Body of pancreas (tissue), 4 donors: ENCODE measurements at regions not wholly inside any gene's neighbourhood (a gene's known extent, or its start where the extent isn't known, plus 50 kb on each side); places are given as distances from the start of the nearest gene placed in this dataset.

ENCODE experiments used
- ATAC-seq: fragments of 150-250 bp; one replicate; pipeline ENCODE4 v1.9.1; 2016
- DNase-seq, 4 donors: peaks; one replicate each; pipeline ENCODE4 v3.0.0-alpha.2; 2019
- H3K27ac ChIP-seq, 4 donors: fragments of 200-600 bp; sonication (generic); 1 replicate in 3 of 4; 2 replicates in 1 of 4; pipeline versions ENCODE4 v1.5.1 to v1.6.1; 2016 to 2019; ENCODE audit warnings: mild to moderate bottlenecking in 1 of 4, mixed read lengths in 1 of 4, moderate library complexity in 1 of 4
- H3K27me3 ChIP-seq, 2 donors: fragments of 200-600 bp; sonication (generic); one replicate each; pipeline ENCODE4 v1.6.0; 2016; ENCODE audit warnings: mild to moderate bottlenecking in 1 of 2
- H3K36me3 ChIP-seq, 2 donors: fragments of 200-600 bp; sonication (generic); replicated peaks in 1 of 2; 2 replicates each; pipeline ENCODE4 v1.5.1; 2016; ENCODE audit warnings: low read depth in 2 of 2; ENCODE audit not compliant: insufficient read depth in 1 of 2
- H3K4me1 ChIP-seq: fragments of 200-600 bp; sonication (generic); one replicate; pipeline ENCODE4 v1.6.0; 2016
- H3K4me3 ChIP-seq, 2 donors: fragments of 200-600 bp; sonication (generic); 1 replicate in 1 of 2; 2 replicates in 1 of 2; pipeline ENCODE4 v1.5.1; 2016 to 2019
- H3K9me3 ChIP-seq, 3 donors: fragments of 200-600 bp; sonication (generic); 1 replicate in 2 of 3; 2 replicates in 1 of 3; pipeline ENCODE4 v1.5.1; 2016
- POLR2A ChIP-seq, 3 donors: fragments of 450-650 bp; IDR thresholded peaks; one replicate each; pipeline ENCODE4 v1.6.1; 2016; ENCODE audit warnings: antibody characterized with exemption in 3 of 3, mild to moderate bottlenecking in 2 of 3
- WGBS, 2 donors: methylation state at CpG; one replicate each; pipeline ENCODE4 v1.1.5; 2017; 5-methylcytosine and 5-hydroxymethylcytosine counted together
- intact Hi-C: fragments of 100-400 bp; cut with DNase I; formaldehyde crosslinking; loops from one replicate; pipeline ENCODE4 v1.15.1; 2023
- TF ChIP-seq, protein P1 (sequence below), 7 experiments: fragments of 450-650 bp in 4 of 7; fragments of 200-600 bp in 3 of 7; sonication (generic) in 3 of 7; IDR thresholded peaks; one replicate each; pipeline ENCODE4 v1.5.1; 2016 to 2019; ENCODE audit warnings: antibody characterized with exemption in 7 of 7

DNA sequence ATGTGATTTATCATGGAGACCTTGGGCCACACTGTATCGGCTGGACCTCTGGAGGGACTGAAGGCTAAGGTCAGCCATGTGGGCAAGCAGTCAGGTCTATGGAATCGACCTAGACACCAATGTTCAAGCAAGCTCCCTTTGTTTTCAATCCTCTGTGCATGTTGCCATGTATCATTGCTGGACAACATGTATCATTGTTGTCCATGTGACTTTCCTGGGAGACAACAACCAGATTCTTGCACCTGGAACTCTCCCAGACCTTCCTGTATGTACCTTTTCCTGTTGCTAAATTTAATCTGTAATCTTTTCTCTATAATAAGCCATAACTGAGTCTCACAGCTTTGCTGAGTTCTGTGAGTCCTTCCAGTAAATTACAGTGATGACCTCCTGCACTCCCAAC is 329.4 kb upstream of the BOD1L1 start:
- H3K9me3 ChIP-seq: no peaks in the 10 kb centered on the region
- TF ChIP-seq, protein P1, sequence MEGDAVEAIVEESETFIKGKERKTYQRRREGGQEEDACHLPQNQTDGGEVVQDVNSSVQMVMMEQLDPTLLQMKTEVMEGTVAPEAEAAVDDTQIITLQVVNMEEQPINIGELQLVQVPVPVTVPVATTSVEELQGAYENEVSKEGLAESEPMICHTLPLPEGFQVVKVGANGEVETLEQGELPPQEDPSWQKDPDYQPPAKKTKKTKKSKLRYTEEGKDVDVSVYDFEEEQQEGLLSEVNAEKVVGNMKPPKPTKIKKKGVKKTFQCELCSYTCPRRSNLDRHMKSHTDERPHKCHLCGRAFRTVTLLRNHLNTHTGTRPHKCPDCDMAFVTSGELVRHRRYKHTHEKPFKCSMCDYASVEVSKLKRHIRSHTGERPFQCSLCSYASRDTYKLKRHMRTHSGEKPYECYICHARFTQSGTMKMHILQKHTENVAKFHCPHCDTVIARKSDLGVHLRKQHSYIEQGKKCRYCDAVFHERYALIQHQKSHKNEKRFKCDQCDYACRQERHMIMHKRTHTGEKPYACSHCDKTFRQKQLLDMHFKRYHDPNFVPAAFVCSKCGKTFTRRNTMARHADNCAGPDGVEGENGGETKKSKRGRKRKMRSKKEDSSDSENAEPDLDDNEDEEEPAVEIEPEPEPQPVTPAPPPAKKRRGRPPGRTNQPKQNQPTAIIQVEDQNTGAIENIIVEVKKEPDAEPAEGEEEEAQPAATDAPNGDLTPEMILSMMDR (IDR thresholded peaks at IDR 0.05): no peak
- TF ChIP-seq POLR2A (IDR thresholded peaks at IDR 0.05): no peak
- no peaks in the 10 kb centered on the region for H3K27me3 ChIP-seq
- no peak overlapping the region for H3K27ac ChIP-seq
- WGBS, 2 donors: 56 to 58% methylated on average over 2 of the region's 2 CpGs
- DNase-seq (no peak), ATAC-seq (no peak)
- H3K4me1 ChIP-seq: no peaks in the 10 kb centered on the region
- H3K4me3 ChIP-seq: no peak overlapping the region
- no peaks in the 10 kb centered on the region for H3K36me3 ChIP-seq
- intact Hi-C loops: no loop called here

DNA sequence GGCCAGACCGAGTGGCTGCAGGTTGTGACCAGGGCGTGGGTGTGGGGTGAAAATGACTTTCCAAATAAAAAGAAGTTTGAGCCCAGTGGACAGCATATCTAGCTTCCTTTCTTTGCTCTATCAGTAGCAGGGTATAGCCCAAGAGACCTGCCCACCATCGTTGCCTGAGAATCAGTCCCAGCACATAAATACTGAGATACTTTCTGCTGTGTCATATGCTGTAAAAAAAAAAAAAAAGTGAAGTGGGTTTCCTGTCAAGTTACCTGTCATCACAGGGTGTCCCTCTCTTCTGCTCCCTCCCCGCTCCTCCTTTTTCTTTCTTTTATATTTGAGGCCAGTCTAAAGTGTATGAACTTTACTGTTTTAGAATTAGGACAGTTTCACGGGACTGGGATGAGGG is 330.3 kb upstream of the BOD1L1 start:
- no peaks in the 10 kb centered on the region for H3K4me1 ChIP-seq

DNA sequence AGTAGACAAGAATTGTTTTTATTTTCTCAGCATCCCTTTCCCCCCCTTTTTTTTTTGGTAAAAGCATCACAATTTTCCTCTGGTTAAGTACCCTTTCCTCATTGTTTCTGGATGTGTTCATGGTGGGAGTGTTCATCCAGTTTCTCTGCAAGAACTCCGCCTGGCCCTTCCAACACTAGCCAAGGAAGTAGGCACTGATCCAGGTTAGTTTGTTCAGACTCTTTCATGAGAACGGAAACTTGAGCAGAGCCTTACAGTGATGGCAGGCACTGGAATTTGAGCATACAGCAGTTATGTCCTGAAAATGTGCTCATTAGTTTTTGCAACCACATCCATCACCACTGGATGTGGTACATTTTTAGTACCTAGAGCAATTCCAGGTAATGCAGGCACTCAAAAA is 336.1 kb upstream of the BOD1L1 start:
- Histone ChIP-seq H3K4me3 (no peak overlapping the region), H3K27ac (no peak overlapping the region), H3K9me3 (no peaks in the 10 kb centered on the region), H3K36me3 (no peaks in the 10 kb centered on the region), H3K27me3 (no peaks in the 10 kb centered on the region), H3K4me1 (no peaks in the 10 kb centered on the region)
- intact Hi-C loops: no loop called here
- TF ChIP-seq POLR2A (IDR thresholded peaks at IDR 0.05): no peak
- TF ChIP-seq, protein P1 (IDR thresholded peaks at IDR 0.05): no peak
- ATAC-seq (no peak), DNase-seq (no peak)
- 66 to 76% methylated on average over 2 of the region's 2 CpGs for WGBS, 2 donors

More for the DNA sequence above, 330.3 kb upstream of the BOD1L1 start:
- WGBS, 2 donors: 78 to 81% methylated on average over 5 of the region's 5 CpGs
- intact Hi-C loops: no loop called here
- Histone ChIP-seq H3K36me3 (no peaks in the 10 kb centered on the region), H3K4me3 (no peak overlapping the region), H3K27me3 (no peaks in the 10 kb centered on the region), H3K27ac (no peak overlapping the region), H3K9me3 (no peaks in the 10 kb centered on the region)
- ATAC-seq: no peak
- TF ChIP-seq, protein P1 (IDR thresholded peaks at IDR 0.05): no peak
- no peak for TF ChIP-seq POLR2A (IDR thresholded peaks at IDR 0.05)
- no peak for DNase-seq

DNA sequence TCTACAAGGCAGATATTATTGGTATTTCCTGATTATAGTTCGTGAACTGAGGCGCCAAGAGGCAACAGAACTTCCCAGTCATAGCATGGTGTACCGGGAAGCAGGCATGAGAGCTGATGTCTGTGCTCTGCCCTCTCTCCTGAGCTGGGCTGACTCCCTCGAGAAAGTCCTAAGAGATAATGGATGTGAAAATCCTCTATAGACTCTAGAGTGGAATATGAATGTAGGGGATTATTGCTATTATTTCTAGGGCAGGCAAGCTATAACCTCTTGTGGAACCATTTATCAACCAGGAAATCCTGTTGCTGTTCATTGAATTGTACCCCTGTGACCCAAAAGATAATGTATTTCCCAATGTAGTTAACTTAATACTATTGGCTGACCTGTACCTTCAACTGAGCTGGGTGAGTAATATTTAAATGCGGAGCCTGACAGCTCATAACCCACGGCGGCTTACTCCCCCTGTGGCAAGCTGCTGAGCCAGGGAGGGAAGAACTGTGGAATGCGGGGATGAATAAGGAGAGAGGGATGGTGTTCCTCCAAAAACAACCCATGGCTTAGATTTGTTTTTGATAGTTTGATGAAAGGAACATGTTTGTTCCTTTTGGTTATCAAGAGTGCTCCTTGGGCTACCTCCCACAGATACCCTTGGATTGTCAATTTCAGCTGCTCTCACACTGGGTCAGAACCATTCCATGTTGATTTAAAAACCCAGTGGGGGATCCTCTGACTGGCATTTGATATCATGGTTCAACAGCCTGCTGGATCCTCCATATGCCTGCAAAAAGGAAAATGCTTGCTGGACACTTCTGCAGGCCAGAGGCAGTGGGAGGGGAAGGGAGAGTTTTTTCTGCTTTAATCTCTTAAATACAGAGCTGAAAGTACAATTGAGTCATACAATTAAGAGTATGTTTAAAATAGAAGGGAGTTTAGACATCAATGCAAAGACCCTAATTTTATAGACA is 339.0 kb upstream of the BOD1L1 start:
- Histone ChIP-seq H3K4me1 (no peaks in the 10 kb centered on the region), H3K27me3 (no peaks in the 10 kb centered on the region), H3K4me3 (no peak overlapping the region), H3K9me3 (no peaks in the 10 kb centered on the region), H3K36me3 (no peaks in the 10 kb centered on the region), H3K27ac (no peak overlapping the region)
- TF ChIP-seq, protein P1 (IDR thresholded peaks at IDR 0.05): no peak
- no peak for TF ChIP-seq POLR2A (IDR thresholded peaks at IDR 0.05)
- intact Hi-C loops: no loop called here
- ATAC-seq (no peak), DNase-seq (no peak)
- 74 to 77% methylated on average over 8 of the region's 8 CpGs for WGBS, 2 donors

DNA sequence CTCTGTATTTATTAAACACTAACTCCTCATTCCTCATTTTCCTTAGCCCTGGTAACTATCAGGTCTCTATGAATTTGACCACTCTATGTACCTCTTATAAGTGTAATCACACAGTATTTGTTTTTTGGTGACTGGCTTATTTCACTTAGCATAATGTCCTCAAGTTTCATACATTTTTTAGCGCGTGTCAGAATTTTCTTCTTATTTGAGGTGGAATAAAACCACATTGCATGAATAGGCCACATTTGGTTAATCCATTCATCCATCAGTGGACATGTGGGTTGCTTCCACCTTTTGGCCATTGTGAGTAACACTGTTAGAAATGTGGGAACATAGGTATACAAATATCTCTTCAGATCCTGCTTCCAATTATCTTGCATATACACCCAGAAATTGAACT is 341.2 kb upstream of the BOD1L1 start:
- intact Hi-C loops: no loop called here
- Histone ChIP-seq H3K4me3 (no peak overlapping the region), H3K27me3 (no peaks in the 10 kb centered on the region), H3K36me3 (no peaks in the 10 kb centered on the region), H3K9me3 (no peaks in the 10 kb centered on the region), H3K4me1 (no peaks in the 10 kb centered on the region), H3K27ac (no peak overlapping the region)
- 94 to 96% methylated on average over 2 of the region's 2 CpGs for WGBS, 2 donors
- ATAC-seq: no peak
- no peak for TF ChIP-seq POLR2A (IDR thresholded peaks at IDR 0.05)
- TF ChIP-seq, protein P1 (IDR thresholded peaks at IDR 0.05): no peak
- DNase-seq: no peak
